ENCODE measurements at regions not wholly inside any gene's neighbourhood (a gene's known extent, or its start where the extent isn't known, plus 50 kb on each side); places are given as distances from the start of the nearest gene placed in this dataset.

DNA sequence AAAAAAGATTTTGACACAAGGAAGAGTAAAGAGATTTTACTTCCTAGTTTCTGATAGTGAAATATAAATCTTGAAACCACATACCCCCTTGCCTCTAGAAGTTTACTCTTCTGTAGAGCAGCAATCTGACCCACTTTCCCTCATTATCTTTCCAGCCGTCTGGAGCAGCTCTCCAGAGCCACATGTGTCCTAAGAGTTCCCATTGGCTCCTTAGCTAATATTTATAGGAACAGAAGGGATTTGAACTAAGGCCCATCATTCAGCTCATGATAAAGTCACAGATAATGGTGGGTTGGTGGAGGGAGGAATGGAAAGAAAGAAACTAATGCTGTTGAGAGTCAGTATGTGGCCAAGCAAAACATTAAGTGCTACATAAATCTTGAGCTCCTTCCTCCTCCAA is 121.8 kb downstream of the INHBA start (continued):
- TF ChIP-seq, protein P1, sequence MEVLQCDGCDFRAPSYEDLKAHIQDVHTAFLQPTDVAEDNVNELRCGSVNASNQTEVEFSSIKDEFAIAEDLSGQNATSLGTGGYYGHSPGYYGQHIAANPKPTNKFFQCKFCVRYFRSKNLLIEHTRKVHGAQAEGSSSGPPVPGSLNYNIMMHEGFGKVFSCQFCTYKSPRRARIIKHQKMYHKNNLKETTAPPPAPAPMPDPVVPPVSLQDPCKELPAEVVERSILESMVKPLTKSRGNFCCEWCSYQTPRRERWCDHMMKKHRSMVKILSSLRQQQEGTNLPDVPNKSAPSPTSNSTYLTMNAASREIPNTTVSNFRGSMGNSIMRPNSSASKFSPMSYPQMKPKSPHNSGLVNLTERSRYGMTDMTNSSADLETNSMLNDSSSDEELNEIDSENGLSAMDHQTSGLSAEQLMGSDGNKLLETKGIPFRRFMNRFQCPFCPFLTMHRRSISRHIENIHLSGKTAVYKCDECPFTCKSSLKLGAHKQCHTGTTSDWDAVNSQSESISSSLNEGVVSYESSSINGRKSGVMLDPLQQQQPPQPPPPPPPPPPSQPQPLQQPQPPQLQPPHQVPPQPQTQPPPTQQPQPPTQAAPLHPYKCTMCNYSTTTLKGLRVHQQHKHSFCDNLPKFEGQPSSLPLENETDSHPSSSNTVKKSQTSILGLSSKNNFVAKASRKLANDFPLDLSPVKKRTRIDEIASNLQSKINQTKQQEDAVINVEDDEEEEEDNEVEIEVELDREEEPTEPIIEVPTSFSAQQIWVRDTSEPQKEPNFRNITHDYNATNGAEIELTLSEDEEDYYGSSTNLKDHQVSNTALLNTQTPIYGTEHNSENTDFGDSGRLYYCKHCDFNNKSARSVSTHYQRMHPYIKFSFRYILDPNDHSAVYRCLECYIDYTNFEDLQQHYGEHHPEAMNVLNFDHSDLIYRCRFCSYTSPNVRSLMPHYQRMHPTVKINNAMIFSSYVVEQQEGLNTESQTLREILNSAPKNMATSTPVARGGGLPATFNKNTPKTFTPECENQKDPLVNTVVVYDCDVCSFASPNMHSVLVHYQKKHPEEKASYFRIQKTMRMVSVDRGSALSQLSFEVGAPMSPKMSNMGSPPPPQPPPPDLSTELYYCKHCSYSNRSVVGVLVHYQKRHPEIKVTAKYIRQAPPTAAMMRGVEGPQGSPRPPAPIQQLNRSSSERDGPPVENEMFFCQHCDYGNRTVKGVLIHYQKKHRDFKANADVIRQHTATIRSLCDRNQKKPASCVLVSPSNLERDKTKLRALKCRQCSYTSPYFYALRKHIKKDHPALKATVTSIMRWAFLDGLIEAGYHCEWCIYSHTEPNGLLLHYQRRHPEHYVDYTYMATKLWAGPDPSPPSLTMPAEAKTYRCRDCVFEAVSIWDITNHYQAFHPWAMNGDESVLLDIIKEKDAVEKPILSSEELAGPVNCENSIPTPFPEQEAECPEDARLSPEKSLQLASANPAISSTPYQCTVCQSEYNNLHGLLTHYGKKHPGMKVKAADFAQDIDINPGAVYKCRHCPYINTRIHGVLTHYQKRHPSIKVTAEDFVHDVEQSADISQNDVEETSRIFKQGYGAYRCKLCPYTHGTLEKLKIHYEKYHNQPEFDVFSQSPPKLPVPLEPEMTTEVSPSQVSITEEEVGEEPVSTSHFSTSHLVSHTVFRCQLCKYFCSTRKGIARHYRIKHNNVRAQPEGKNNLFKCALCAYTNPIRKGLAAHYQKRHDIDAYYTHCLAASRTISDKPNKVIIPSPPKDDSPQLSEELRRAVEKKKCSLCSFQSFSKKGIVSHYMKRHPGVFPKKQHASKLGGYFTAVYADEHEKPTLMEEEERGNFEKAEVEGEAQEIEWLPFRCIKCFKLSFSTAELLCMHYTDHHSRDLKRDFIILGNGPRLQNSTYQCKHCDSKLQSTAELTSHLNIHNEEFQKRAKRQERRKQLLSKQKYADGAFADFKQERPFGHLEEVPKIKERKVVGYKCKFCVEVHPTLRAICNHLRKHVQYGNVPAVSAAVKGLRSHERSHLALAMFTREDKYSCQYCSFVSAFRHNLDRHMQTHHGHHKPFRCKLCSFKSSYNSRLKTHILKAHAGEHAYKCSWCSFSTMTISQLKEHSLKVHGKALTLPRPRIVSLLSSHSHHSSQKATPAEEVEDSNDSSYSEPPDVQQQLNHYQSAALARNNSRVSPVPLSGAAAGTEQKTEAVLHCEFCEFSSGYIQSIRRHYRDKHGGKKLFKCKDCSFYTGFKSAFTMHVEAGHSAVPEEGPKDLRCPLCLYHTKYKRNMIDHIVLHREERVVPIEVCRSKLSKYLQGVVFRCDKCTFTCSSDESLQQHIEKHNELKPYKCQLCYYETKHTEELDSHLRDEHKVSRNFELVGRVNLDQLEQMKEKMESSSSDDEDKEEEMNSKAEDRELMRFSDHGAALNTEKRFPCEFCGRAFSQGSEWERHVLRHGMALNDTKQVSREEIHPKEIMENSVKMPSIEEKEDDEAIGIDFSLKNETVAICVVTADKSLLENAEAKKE (CRISPR knock-in tag; IDR thresholded peaks at IDR 0.05), result no peak

- no peaks in the 10 kb centered on the region for H3K27me3 ChIP-seq (ENCODE audit: insufficient read depth)
- no peak for TF ChIP-seq EZH2phosphoT487 (IDR thresholded peaks at IDR 0.05; ENCODE audit: unreplicated experiment)
- no peak for TF ChIP-seq NANOG (IDR thresholded peaks at IDR 0.05; ENCODE audit: borderline replicate concordance)
- no peak for TF ChIP-seq ZNF331 (CRISPR knock-in tag; IDR thresholded peaks at IDR 0.05; ENCODE audit: low read depth)
- no peak for TF ChIP-seq EZH2 (IDR thresholded peaks at IDR 0.05; ENCODE audit: low read depth, unreplicated experiment)
- TF ChIP-seq ETS1 (IDR thresholded peaks at IDR 0.05), result no peak
- no peak for TF ChIP-seq CREB1 (CRISPR knock-in tag; IDR thresholded peaks at IDR 0.05; ENCODE audit: low read depth)
- TF ChIP-seq JUNB (IDR thresholded peaks at IDR 0.05; ENCODE audit: unreplicated experiment), result no peak
- no peak for TF ChIP-seq POLR2AphosphoS5 (IDR thresholded peaks at IDR 0.05; ENCODE audit: low read depth)
These were observed 122.6 kb downstream of the INHBA start for GRCh38 chr7:41579961-41580935.

More at GRCh38 chr7:41579961-41580935, 122.6 kb downstream of the INHBA start:
- no peak overlapping the region for H3K4me2 ChIP-seq
- ATAC-seq, result no peak
- no peak overlapping the region for H3K4me3 ChIP-seq
- no peaks in the 10 kb centered on the region for H3K9me3 Mint-ChIP-seq
- no peaks in the 10 kb centered on the region for H3K4me1 Mint-ChIP-seq
- H3K27ac Mint-ChIP-seq, result no peak overlapping the region
- no peaks in the 10 kb centered on the region for H3K36me3 ChIP-seq (ENCODE audit: insufficient read depth)
- no peak overlapping the region for H3K27ac ChIP-seq (ENCODE audit: low read depth)
- no peaks in the 10 kb centered on the region for H4K20me1 ChIP-seq (replicated peaks; ENCODE audit: insufficient read depth)
- no peak overlapping the region for H2AFZ ChIP-seq
- H3K9me2 ChIP-seq (ENCODE audit: insufficient read depth), result peaks cover 33% of the 10 kb centered on the region
- H3K4me1 ChIP-seq (ENCODE audit: insufficient read depth), result no peaks in the 10 kb centered on the region
- no peaks in the 10 kb centered on the region for H3K27me3 Mint-ChIP-seq (ENCODE audit: insufficient read depth, low read depth, poor library complexity)
- H3F3A ChIP-seq (replicated peaks; ENCODE audit: low read depth), result no peaks in the 10 kb centered on the region
- H3K79me2 ChIP-seq (replicated peaks; ENCODE audit: insufficient read depth), result no peaks in the 10 kb centered on the region
- H3K36me3 Mint-ChIP-seq (ENCODE audit: low read depth), result no peaks in the 10 kb centered on the region
- no peak overlapping the region for H3K4me3 Mint-ChIP-seq
- DNase-seq (ENCODE audit: low spot score), result no peak

Measured in GM23338 (cell line).